CD4-positive, alpha-beta memory T cell (primary cell): ENCODE measurements at regions not wholly inside any gene's neighbourhood (a gene's known extent, or its start where the extent isn't known, plus 50 kb on each side); places are given as distances from the start of the nearest gene placed in this dataset.

ENCODE experiments used
- CTCF ChIA-PET: fragments of 350-600 bp; sonication (Branson Sonifier 250); formaldehyde crosslinking; loops from one replicate; lab custom pipeline; 2021; ENCODE audit warnings: inconsistent platforms; ENCODE audit not compliant: partially characterized antibody; lab: Charles Lee
- POLR2A ChIA-PET: fragments of 350-600 bp; sonication (Branson Sonifier 250); formaldehyde crosslinking; loops from one replicate; lab custom pipeline; 2021; ENCODE audit not compliant: partially characterized antibody; lab: Charles Lee
- DNase-seq, 5 donors: peaks; one replicate each; pipeline versions ENCODE4 v3.0.0 to v3.0.0-alpha.2; 2020 to 2022; ENCODE audit warnings: mixed read lengths in 1 of 5
- H3K27ac ChIP-seq: one replicate; pipeline ENCODE4 v1.7.0; 2013; ENCODE audit warnings: low read depth, low read length
- H3K27me3 ChIP-seq: 2 replicates; pipeline ENCODE4 v1.7.0; 2013; ENCODE audit warnings: mild to moderate bottlenecking, low read length, moderate library complexity; ENCODE audit not compliant: insufficient read depth
- H3K36me3 ChIP-seq: 2 replicates; pipeline ENCODE4 v1.7.0; 2013; ENCODE audit warnings: mild to moderate bottlenecking, low read length, moderate library complexity; ENCODE audit not compliant: insufficient read depth
- H3K4me1 ChIP-seq: 2 replicates; pipeline ENCODE4 v1.7.0; 2013; ENCODE audit warnings: mild to moderate bottlenecking, low read length, moderate library complexity; ENCODE audit not compliant: insufficient read depth
- H3K4me3 ChIP-seq, 2 donors: one replicate each; pipeline ENCODE4 v1.7.0; 2013; ENCODE audit warnings: low read length in 2 of 2, mild to moderate bottlenecking in 1 of 2
- H3K9me3 ChIP-seq, 2 donors: one replicate each; pipeline ENCODE4 v1.7.0; 2013; ENCODE audit warnings: low read length in 2 of 2, control low read depth in 1 of 2; ENCODE audit not compliant: control insufficient read depth in 1 of 2
- H3K27ac Mint-ChIP-seq, 7 donors: one replicate each; pipeline ENCODE4 v1.8.0; 2020 to 2021; ENCODE audit warnings: mixed read lengths in 7 of 7, mild to moderate bottlenecking in 6 of 7, inconsistent platforms in 3 of 7, moderate library complexity in 3 of 7
- H3K27me3 Mint-ChIP-seq, 2 donors: one replicate each; pipeline ENCODE4 v1.8.0; 2020 to 2021; ENCODE audit warnings: mixed read lengths in 2 of 2
- H3K36me3 Mint-ChIP-seq, 2 donors: one replicate each; pipeline ENCODE4 v1.8.0; 2020 to 2021; ENCODE audit warnings: mixed read lengths in 2 of 2, inconsistent platforms in 1 of 2, mild to moderate bottlenecking in 1 of 2
- H3K4me1 Mint-ChIP-seq, 4 donors: one replicate each; pipeline ENCODE4 v1.8.0; 2020 to 2021; ENCODE audit warnings: mixed read lengths in 4 of 4, mild to moderate bottlenecking in 1 of 4
- H3K4me3 Mint-ChIP-seq, 8 donors: one replicate each; pipeline ENCODE4 v1.8.0; 2020 to 2021; ENCODE audit warnings: mixed read lengths in 8 of 8, mild to moderate bottlenecking in 7 of 8, moderate library complexity in 6 of 8, inconsistent platforms in 3 of 8
- H3K9me3 Mint-ChIP-seq, 8 donors: one replicate each; pipeline ENCODE4 v1.8.0; 2020 to 2021; ENCODE audit warnings: mixed read lengths in 8 of 8, mild to moderate bottlenecking in 5 of 8, inconsistent platforms in 3 of 8, moderate library complexity in 1 of 8
- intact Hi-C: fragments of 100-400 bp; cut with micrococcal nuclease; formaldehyde crosslinking; loops from one replicate; pipeline ENCODE4 v1.15.1; 2023

GRCh38 chr15:93330912-93331544, 242.0 kb upstream of the RGMA start:
- no peak for DNase-seq
- POLR2A ChIA-PET, result no interaction called here
- H3K4me1 Mint-ChIP-seq, result peaks cover 0 to 1% (median 0%) of the 10 kb centered on the region in 4 donors

GRCh38 chr15:93327364-93327763, 238.4 kb upstream of the RGMA start:
- no peak overlapping the region for H3K4me3 ChIP-seq
- intact Hi-C loops, result no loop called here
- POLR2A ChIA-PET, result no interaction called here
- H3K9me3 Mint-ChIP-seq, result no peaks in the 10 kb centered on the region
- no peak overlapping the region for H3K27ac ChIP-seq
- no peaks in the 10 kb centered on the region for H3K4me1 Mint-ChIP-seq
- H3K4me3 Mint-ChIP-seq, result no peak overlapping the region
- CTCF ChIA-PET, result no interaction called here
- no peaks in the 10 kb centered on the region for H3K4me1 ChIP-seq
- peaks cover 12 to 28% of the 10 kb centered on the region in 2 donors for H3K27me3 Mint-ChIP-seq
- no peak overlapping the region for H3K27ac Mint-ChIP-seq
- DNase-seq, result no peak
- no peaks in the 10 kb centered on the region for H3K36me3 ChIP-seq
- H3K36me3 Mint-ChIP-seq, result no peaks in the 10 kb centered on the region
- no peaks in the 10 kb centered on the region for H3K27me3 ChIP-seq
- H3K9me3 ChIP-seq, result no peaks in the 10 kb centered on the region

More at GRCh38 chr15:93330912-93331544, 242.0 kb upstream of the RGMA start:
- Mint-ChIP-seq H3K9me3 (no peaks in the 10 kb centered on the region), H3K4me3 (no peak overlapping the region), H3K27ac (no peak overlapping the region), H3K27me3 (peaks cover 22 to 36% of the 10 kb centered on the region in 2 donors), H3K36me3 (no peaks in the 10 kb centered on the region)
- CTCF ChIA-PET, result no interaction called here
- Histone ChIP-seq H3K27ac (no peak overlapping the region), H3K9me3 (no peaks in the 10 kb centered on the region), H3K4me3 (no peak overlapping the region), H3K36me3 (no peaks in the 10 kb centered on the region), H3K27me3 (no peaks in the 10 kb centered on the region), H3K4me1 (no peaks in the 10 kb centered on the region)
- intact Hi-C loops, result loop anchor here (10.0 kb wide), 1 partner anchor 246 kb away; the partner anchor contains the start of gene RGMA

- Mint-ChIP-seq H3K36me3 (no peaks in the 10 kb centered on the region), H3K4me3 (no peak overlapping the region)
- POLR2A ChIA-PET, result no interaction called here
Measured at GRCh38 chr15:93324186-93324975, 235.4 kb upstream of the RGMA start.

GRCh38 chr15:93321881-93322282, 232.9 kb upstream of the RGMA start:
- H3K4me1 ChIP-seq, result no peaks in the 10 kb centered on the region
- Mint-ChIP-seq H3K4me3 (no peak overlapping the region), H3K27me3 (peaks cover 2 to 6% of the 10 kb centered on the region in 2 donors), H3K27ac (no peak overlapping the region), H3K4me1 (no peaks in the 10 kb centered on the region), H3K9me3 (no peaks in the 10 kb centered on the region), H3K36me3 (no peaks in the 10 kb centered on the region)
- no peak overlapping the region for H3K27ac ChIP-seq
- DNase-seq, result no peak
- H3K4me3 ChIP-seq, result no peak overlapping the region
- CTCF ChIA-PET, result no interaction called here
- intact Hi-C loops, result no loop called here
- no peaks in the 10 kb centered on the region for H3K9me3 ChIP-seq
- no peaks in the 10 kb centered on the region for H3K36me3 ChIP-seq
- H3K27me3 ChIP-seq, result no peaks in the 10 kb centered on the region
- POLR2A ChIA-PET, result no interaction called here

More at GRCh38 chr15:93324186-93324975, 235.4 kb upstream of the RGMA start:
- no peaks in the 10 kb centered on the region for H3K27me3 ChIP-seq
- CTCF ChIA-PET, result no interaction called here
- Mint-ChIP-seq H3K27ac (no peak overlapping the region), H3K9me3 (no peaks in the 10 kb centered on the region), H3K27me3 (peaks cover 2 to 9% of the 10 kb centered on the region in 2 donors), H3K4me1 (no peaks in the 10 kb centered on the region)
- no peaks in the 10 kb centered on the region for H3K36me3 ChIP-seq
- no peak overlapping the region for H3K4me3 ChIP-seq
- no peak overlapping the region for H3K27ac ChIP-seq
- no peak for DNase-seq
- intact Hi-C loops, result no loop called here
- no peaks in the 10 kb centered on the region for H3K4me1 ChIP-seq
- H3K9me3 ChIP-seq, result no peaks in the 10 kb centered on the region

GRCh38 chr15:93319121-93319814, 230.3 kb upstream of the RGMA start:
- Mint-ChIP-seq H3K27me3 (peaks cover 9 to 12% of the 10 kb centered on the region in 2 donors), H3K27ac (no peak overlapping the region), H3K4me3 (no peak overlapping the region), H3K36me3 (no peaks in the 10 kb centered on the region), H3K4me1 (no peaks in the 10 kb centered on the region), H3K9me3 (no peaks in the 10 kb centered on the region)
- H3K27ac ChIP-seq, result no peak overlapping the region
- intact Hi-C loops, result no loop called here
- CTCF ChIA-PET, result interaction anchor here (0.5 kb wide), 1 partner anchor 282 kb away, joined by 3 read pairs; no protein-coding TSS in a partner anchor
- H3K4me1 ChIP-seq, result no peaks in the 10 kb centered on the region
- H3K9me3 ChIP-seq, result no peaks in the 10 kb centered on the region
- H3K36me3 ChIP-seq, result no peaks in the 10 kb centered on the region
- H3K4me3 ChIP-seq, result no peak overlapping the region
- DNase-seq, result no peak
- POLR2A ChIA-PET, result no interaction called here
- no peaks in the 10 kb centered on the region for H3K27me3 ChIP-seq

GRCh38 chr15:93317772-93318171, 228.8 kb upstream of the RGMA start:
- intact Hi-C loops, result no loop called here
- H3K27me3 Mint-ChIP-seq, result peaks cover 9 to 16% of the 10 kb centered on the region in 2 donors
- H3K27ac ChIP-seq, result no peak overlapping the region
- H3K27ac Mint-ChIP-seq, result no peak overlapping the region
- no peaks in the 10 kb centered on the region for H3K27me3 ChIP-seq
- no peak overlapping the region for H3K4me3 Mint-ChIP-seq
- H3K4me1 Mint-ChIP-seq, result no peaks in the 10 kb centered on the region
- H3K4me3 ChIP-seq, result no peak overlapping the region
- H3K9me3 Mint-ChIP-seq, result no peaks in the 10 kb centered on the region
- H3K9me3 ChIP-seq, result no peaks in the 10 kb centered on the region
- no peaks in the 10 kb centered on the region for H3K36me3 ChIP-seq
- CTCF ChIA-PET, result no interaction called here
- POLR2A ChIA-PET, result no interaction called here
- no peaks in the 10 kb centered on the region for H3K36me3 Mint-ChIP-seq
- no peak for DNase-seq
- no peaks in the 10 kb centered on the region for H3K4me1 ChIP-seq

- Histone ChIP-seq H3K9me3 (no peaks in the 10 kb centered on the region), H3K4me1 (no peaks in the 10 kb centered on the region), H3K27me3 (no peaks in the 10 kb centered on the region), H3K27ac (no peak overlapping the region), H3K36me3 (no peaks in the 10 kb centered on the region), H3K4me3 (no peak overlapping the region)
- DNase-seq, result no peak
- no peaks in the 10 kb centered on the region for H3K4me1 Mint-ChIP-seq
- no peaks in the 10 kb centered on the region for H3K36me3 Mint-ChIP-seq
- H3K27ac Mint-ChIP-seq, result no peak overlapping the region
- intact Hi-C loops, result no loop called here
- H3K27me3 Mint-ChIP-seq, result peaks cover 9 to 18% of the 10 kb centered on the region in 2 donors
- H3K9me3 Mint-ChIP-seq, result no peaks in the 10 kb centered on the region
- POLR2A ChIA-PET, result no interaction called here
- CTCF ChIA-PET, result no interaction called here
- H3K4me3 Mint-ChIP-seq, result no peak overlapping the region
Measured at GRCh38 chr15:93314245-93314644, 225.2 kb upstream of the RGMA start.
